GM03348 (cell line): ENCODE measurements at regions not wholly inside any gene's neighbourhood (a gene's known extent, or its start where the extent isn't known, plus 50 kb on each side); places are given as distances from the start of the nearest gene placed in this dataset.
"Not testable (repeated sequence)": the region's sequence is repeated elsewhere in the genome, so short reads cannot be mapped to it uniquely, and the experiment has no call there.

Experiments used
- DNase-seq: peaks from one replicate; pipeline ENCODE4 v3.0.0; 2012; ENCODE audit warnings: low spot score

DNA sequence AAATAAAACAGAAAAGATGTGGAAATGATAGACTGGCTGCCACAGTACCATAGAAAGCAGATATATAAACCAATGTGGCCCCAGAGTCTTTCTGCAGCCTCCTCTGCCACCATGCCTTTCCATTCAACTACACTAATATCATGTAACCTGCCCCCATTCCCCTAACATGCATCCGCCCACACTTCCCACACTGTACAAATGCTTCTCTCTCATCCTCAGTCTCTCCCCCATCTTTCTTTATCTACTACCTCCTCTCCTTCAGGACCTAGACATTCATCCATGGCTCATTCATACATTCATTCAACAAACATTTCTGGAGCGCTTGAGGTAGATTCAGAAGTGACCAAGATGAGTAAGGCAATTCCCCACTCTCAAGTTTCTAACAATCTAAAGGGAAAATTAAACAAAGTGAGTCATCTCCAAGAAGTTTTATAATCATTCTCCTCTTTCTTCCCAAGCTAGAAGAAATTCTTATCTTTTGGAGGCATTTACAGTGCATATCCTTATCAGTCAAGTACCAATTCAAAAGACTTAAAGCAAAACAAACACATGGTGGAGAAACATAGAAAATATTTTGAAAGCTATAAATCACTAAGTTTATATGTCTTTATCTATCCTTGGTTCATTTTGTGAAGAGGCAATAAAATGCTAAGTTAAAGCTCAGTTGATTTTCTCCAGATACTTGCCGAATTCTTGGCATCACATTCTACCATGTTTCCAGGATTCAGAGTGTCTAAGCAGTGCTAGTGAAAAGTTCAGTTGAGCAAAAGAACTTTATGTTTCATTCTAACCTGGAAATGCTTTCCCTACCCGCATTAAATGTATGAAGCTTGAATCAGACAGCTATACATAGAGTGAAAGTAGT, 70.5 kb upstream of the FRMD6 start:
- DNase-seq: peak; percentile 42

DNA sequence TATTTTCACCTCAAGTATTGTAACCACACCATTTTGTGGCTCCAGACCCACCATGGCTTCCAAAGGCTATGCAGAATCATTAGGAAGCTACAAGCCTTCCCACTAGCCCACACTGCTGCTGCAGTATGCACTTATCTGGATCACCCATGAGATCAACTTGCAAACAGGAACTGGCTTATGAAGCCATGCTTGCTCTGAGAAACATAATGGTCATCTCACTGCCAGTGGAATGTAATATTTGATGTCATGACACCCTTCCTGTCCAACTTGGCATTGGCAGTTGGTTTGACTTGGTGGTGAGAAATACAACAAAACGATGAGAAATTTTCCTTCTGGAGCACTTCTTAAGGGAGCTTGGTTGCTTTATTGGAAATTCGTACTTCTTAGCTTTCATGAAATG, 69.3 kb upstream of the FRMD6 start:
- DNase-seq: no peak

GRCh38 chr14:51585055-51585454, 66.7 kb upstream of the FRMD6 start:
- no peak for DNase-seq

- no peak for DNase-seq
These were observed 58.9 kb upstream of the FRMD6 start for GRCh38 chr14:51592836-51593235.

DNA sequence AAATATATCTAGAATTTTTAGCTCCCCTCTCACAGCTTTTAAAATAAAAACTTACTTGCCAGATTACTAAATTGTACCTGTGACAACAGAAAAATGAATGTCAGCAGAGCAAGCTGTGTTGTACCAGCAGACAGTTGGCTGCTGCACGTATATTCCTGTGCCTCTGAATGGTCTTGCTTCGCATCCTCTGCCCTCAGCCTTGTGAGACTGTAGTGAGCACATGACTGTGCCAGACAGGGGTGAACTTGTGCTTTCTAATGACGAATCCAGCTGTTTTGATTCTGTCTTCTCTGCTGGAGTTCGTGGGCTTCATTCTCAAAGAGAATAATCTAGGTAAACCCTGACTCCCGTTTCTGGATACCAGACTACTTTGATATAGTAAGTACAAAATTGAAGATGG, 58.3 kb upstream of the FRMD6 start:
- DNase-seq: peak; percentile 39

- no peak for DNase-seq
These were observed 55.7 kb upstream of the FRMD6 start for GRCh38 chr14:51595881-51596455.

DNA sequence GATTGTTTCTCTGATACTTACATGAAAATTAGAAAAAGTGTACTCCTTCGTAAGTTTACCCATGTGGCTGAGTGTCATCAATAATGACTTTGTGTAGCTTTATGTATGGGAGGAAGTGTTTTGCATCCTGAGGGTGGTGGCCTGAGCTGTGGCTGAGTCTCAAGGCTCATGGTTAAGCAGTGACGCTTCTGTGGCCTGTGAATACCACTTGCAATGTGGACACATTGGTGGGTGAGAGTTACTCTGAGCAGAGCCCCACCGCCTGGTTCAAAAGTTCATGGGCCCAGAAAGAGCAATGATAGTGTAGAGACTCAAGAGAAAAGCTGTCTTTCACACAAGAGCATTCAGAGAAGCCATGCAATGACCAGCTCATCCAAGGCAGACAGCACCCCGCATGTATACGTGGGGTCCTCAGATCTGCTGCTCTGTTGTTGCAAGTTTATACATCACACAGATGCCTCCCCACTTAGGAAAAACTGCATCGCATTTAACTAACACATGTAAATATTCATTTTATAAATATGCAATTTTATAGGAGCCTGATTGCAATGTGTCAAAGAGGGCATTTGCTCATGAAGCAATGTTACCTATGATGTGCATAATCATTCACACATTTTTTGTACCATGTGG, 55.1 kb upstream of the FRMD6 start:
- no peak for DNase-seq

DNA sequence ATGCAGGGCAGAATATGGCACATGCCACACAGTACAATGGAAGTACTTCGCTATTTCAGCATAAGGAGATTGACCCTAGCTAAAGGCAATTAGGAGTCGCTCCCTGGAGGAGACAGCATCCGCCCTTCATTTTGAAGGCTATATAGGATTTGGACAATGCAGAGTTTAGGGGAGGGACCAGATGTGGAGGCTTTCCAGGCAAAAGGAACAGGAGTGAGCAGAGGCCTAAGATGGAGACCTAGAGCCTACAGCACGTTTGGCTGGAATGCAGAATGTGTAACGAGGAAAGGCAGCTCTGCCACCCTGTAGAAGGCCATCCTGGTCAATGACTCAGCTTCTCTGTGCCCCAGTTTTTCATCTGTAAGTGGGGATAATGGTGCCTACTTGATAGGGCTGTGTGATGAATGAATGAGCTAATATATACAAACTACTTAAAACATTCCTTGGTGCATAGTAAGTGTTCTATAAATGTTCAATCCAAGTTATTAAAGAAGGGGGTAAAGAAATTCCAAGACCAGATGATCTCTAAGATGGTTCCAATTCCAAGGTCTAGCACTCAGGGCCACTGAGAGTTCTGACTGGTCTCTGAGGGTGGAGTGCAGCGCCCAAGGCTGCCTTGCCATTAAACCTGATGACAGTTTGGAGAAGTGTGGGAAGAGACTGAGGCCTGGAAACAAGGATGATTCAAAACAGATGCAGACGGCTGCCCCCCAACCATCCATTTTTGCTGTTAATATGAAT, 54.3 kb upstream of the FRMD6 start:
- DNase-seq: peak; percentile 56

DNA sequence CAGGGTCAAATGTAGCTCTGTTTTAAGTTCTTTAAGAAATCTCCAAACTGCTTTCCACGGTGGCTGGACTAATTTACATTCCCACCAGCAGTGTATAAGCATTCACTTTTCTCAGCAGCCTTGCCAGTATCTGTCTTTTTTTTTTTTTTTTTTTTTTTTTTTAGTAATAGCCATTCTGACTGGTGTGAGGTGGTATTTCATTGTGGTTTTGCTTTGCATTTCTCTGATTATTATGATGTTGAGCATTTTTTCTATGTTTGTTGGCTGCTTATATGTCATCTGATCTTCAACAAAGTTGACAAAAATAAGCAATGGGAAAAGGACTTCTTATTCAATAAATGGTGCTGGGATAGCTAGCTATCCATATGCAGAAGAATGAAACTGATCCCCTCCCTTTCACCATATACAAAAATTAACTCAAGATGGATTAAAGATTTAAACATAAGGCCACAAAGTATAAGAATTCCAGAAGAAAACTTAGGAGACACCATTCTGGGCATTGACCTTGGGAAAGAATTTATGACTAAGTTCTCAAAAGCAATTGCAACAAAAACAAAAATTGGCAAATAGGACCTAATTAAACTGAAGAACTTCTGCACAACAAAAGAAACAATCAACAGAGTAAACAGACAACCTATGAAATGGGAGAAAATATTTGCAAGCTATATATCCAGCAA, 52.6 kb upstream of the FRMD6 start:
- DNase-seq: not testable (repeated sequence)

DNA sequence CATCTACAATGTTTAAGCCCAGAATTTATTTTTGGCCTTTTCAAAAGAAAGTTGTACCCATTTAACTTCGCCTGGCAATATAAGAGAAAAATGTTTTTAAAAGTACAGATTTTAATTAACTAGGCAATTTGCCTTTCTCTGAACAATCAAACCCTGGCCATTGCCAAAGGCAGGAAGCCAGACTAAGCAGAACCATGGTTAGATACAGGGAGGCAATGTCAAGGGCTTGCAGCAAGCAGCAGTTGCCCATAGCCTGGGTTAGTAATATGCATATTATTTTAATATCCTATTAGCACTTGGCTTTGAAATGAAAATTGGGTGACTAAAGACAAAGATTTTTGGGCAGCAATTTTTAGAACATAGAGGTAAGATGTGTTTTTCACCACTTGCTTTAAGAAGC, 51.1 kb upstream of the FRMD6 start:
- DNase-seq: no peak
